ENCODE measurements at regions not wholly inside any gene's neighbourhood (a gene's known extent, or its start where the extent isn't known, plus 50 kb on each side); places are given as distances from the start of the nearest gene placed in this dataset.

- DNase-seq (ENCODE audit: low spot score), result no peak
- Histone ChIP-seq H3K27ac (no peak overlapping the region), H3K36me3 (no peaks in the 10 kb centered on the region), H3K9me3 (no peaks in the 10 kb centered on the region), H3K4me3 (no peak overlapping the region), H3K4me1 (replicated peaks) (no peaks in the 10 kb centered on the region), H3K27me3 (replicated peaks; ENCODE audit: insufficient read depth) (no peaks in the 10 kb centered on the region)
- intact Hi-C loops (cut with DNase I), result no loop called here
- TF ChIP-seq CTCF (IDR thresholded peaks at IDR 0.05), result no peak
- TF ChIP-seq POLR2A (IDR thresholded peaks at IDR 0.05), result no peak
- no peak for TF ChIP-seq POLR2AphosphoS5 (IDR thresholded peaks at IDR 0.05)
- 81% methylated on average over 4 of the region's 4 CpGs for WGBS
Measured at GRCh38 chr4:154044108-154044531, 255.2 kb upstream of the SFRP2 start.

GRCh38 chr4:154041640-154042039 lies 252.8 kb upstream of the SFRP2 start:
- intact Hi-C loops (cut with DNase I), result no loop called here
- Histone ChIP-seq H3K27ac (no peak overlapping the region), H3K9me3 (no peaks in the 10 kb centered on the region), H3K27me3 (replicated peaks; ENCODE audit: insufficient read depth) (no peaks in the 10 kb centered on the region), H3K4me1 (replicated peaks) (no peaks in the 10 kb centered on the region), H3K4me3 (no peak overlapping the region), H3K36me3 (no peaks in the 10 kb centered on the region)
- no peak for DNase-seq (ENCODE audit: low spot score)
- TF ChIP-seq POLR2A (IDR thresholded peaks at IDR 0.05) (no peak), POLR2AphosphoS5 (IDR thresholded peaks at IDR 0.05) (no peak), CTCF (IDR thresholded peaks at IDR 0.05) (no peak)
- 85% methylated on average over 5 of the region's 5 CpGs for WGBS

- TF ChIP-seq POLR2A (IDR thresholded peaks at IDR 0.05) (no peak), CTCF (IDR thresholded peaks at IDR 0.05) (no peak), POLR2AphosphoS5 (IDR thresholded peaks at IDR 0.05) (no peak)
- no peak overlapping the region for H3K4me3 ChIP-seq
- no peak for DNase-seq (ENCODE audit: low spot score)
- no peaks in the 10 kb centered on the region for H3K9me3 ChIP-seq
- no peaks in the 10 kb centered on the region for H3K4me1 ChIP-seq (replicated peaks)
- 45% methylated on average over 4 of the region's 4 CpGs for WGBS
- intact Hi-C loops (cut with DNase I), result no loop called here
- no peaks in the 10 kb centered on the region for H3K27me3 ChIP-seq (replicated peaks; ENCODE audit: insufficient read depth)
- no peak overlapping the region for H3K27ac ChIP-seq
- H3K36me3 ChIP-seq, result no peaks in the 10 kb centered on the region
Measured at GRCh38 chr4:154039435-154040343, 250.8 kb upstream of the SFRP2 start.

GRCh38 chr4:154036856-154037255 lies 248.0 kb upstream of the SFRP2 start:
- WGBS, result 79% methylated on average over 3 of the region's 3 CpGs
- no peak for TF ChIP-seq POLR2AphosphoS5 (IDR thresholded peaks at IDR 0.05)
- TF ChIP-seq POLR2A (IDR thresholded peaks at IDR 0.05), result no peak
- TF ChIP-seq CTCF (IDR thresholded peaks at IDR 0.05), result no peak

GRCh38 chr4:154035341-154035740 lies 246.5 kb upstream of the SFRP2 start:
- TF ChIP-seq CTCF (IDR thresholded peaks at IDR 0.05), result no peak
- no peak for TF ChIP-seq POLR2A (IDR thresholded peaks at IDR 0.05)
- no peak for TF ChIP-seq POLR2AphosphoS5 (IDR thresholded peaks at IDR 0.05)
- Histone ChIP-seq H3K4me3 (no peak overlapping the region), H3K27ac (no peak overlapping the region), H3K9me3 (no peaks in the 10 kb centered on the region), H3K4me1 (replicated peaks) (no peaks in the 10 kb centered on the region), H3K36me3 (no peaks in the 10 kb centered on the region), H3K27me3 (replicated peaks; ENCODE audit: insufficient read depth) (no peaks in the 10 kb centered on the region)
- DNase-seq (ENCODE audit: low spot score), result no peak
- 56% methylated on average over 1 of the region's 1 CpG for WGBS
- intact Hi-C loops (cut with DNase I), result no loop called here

More at GRCh38 chr4:154036856-154037255, 248.0 kb upstream of the SFRP2 start:
- H3K27ac ChIP-seq, result no peak overlapping the region
- H3K4me1 ChIP-seq (replicated peaks), result no peaks in the 10 kb centered on the region
- H3K4me3 ChIP-seq, result no peak overlapping the region
- no peak for DNase-seq (ENCODE audit: low spot score)
- H3K27me3 ChIP-seq (replicated peaks; ENCODE audit: insufficient read depth), result no peaks in the 10 kb centered on the region
- intact Hi-C loops (cut with DNase I), result no loop called here
- no peaks in the 10 kb centered on the region for H3K9me3 ChIP-seq
- H3K36me3 ChIP-seq, result no peaks in the 10 kb centered on the region
